ENCODE measurements at regions not wholly inside any gene's neighbourhood (a gene's known extent, or its start where the extent isn't known, plus 50 kb on each side); places are given as distances from the start of the nearest gene placed in this dataset.

- Histone ChIP-seq H3K4me1 (no peaks in the 10 kb centered on the region), H3K27me3 (ENCODE audit: low read depth) (no peaks in the 10 kb centered on the region), H3K36me3 (no peaks in the 10 kb centered on the region), H3K4me3 (no peak overlapping the region), H3K9me3 (no peaks in the 10 kb centered on the region), H3K27ac (no peak overlapping the region)
- intact Hi-C loops (cut with DNase I): no loop called here
- ATAC-seq (no peak), DNase-seq (no peak)
- TF ChIP-seq CTCF (IDR thresholded peaks at IDR 0.05): no peak
These were observed 1778.8 kb upstream of the CDH6 start for GRCh38 chr5:29414681-29415080.

GRCh38 chr5:29412979-29413378 is 1780.5 kb upstream of the CDH6 start:
- no peaks in the 10 kb centered on the region for H3K9me3 ChIP-seq
- DNase-seq: no peak
- no peak overlapping the region for H3K27ac ChIP-seq
- no peaks in the 10 kb centered on the region for H3K36me3 ChIP-seq
- no peak for ATAC-seq
- no peaks in the 10 kb centered on the region for H3K4me1 ChIP-seq
- intact Hi-C loops (cut with DNase I): no loop called here
- H3K27me3 ChIP-seq (ENCODE audit: low read depth): no peaks in the 10 kb centered on the region
- TF ChIP-seq CTCF (IDR thresholded peaks at IDR 0.05): no peak
- no peak overlapping the region for H3K4me3 ChIP-seq

GRCh38 chr5:29402270-29402669 is 1791.2 kb upstream of the CDH6 start:
- intact Hi-C loops (cut with DNase I): no loop called here
- no peaks in the 10 kb centered on the region for H3K4me1 ChIP-seq
- no peaks in the 10 kb centered on the region for H3K27me3 ChIP-seq (ENCODE audit: low read depth)
- no peak for TF ChIP-seq CTCF (IDR thresholded peaks at IDR 0.05)
- H3K9me3 ChIP-seq: peaks cover 7% of the 10 kb centered on the region
- no peaks in the 10 kb centered on the region for H3K36me3 ChIP-seq
- H3K4me3 ChIP-seq: no peak overlapping the region
- no peak overlapping the region for H3K27ac ChIP-seq
- no peak for ATAC-seq
- no peak for DNase-seq

GRCh38 chr5:29389993-29390392 is 1803.5 kb upstream of the CDH6 start:
- Histone ChIP-seq H3K4me3 (no peak overlapping the region), H3K27ac (no peak overlapping the region), H3K27me3 (ENCODE audit: low read depth) (no peaks in the 10 kb centered on the region), H3K36me3 (no peaks in the 10 kb centered on the region), H3K9me3 (no peaks in the 10 kb centered on the region), H3K4me1 (no peaks in the 10 kb centered on the region)
- intact Hi-C loops (cut with DNase I): no loop called here
- ATAC-seq (no peak), DNase-seq (no peak)
- no peak for TF ChIP-seq CTCF (IDR thresholded peaks at IDR 0.05)

GRCh38 chr5:29387384-29387783 is 1806.1 kb upstream of the CDH6 start:
- Histone ChIP-seq H3K4me3 (no peak overlapping the region), H3K27ac (no peak overlapping the region), H3K9me3 (no peaks in the 10 kb centered on the region), H3K27me3 (ENCODE audit: low read depth) (no peaks in the 10 kb centered on the region), H3K36me3 (no peaks in the 10 kb centered on the region), H3K4me1 (no peaks in the 10 kb centered on the region)
- ATAC-seq (no peak), DNase-seq (no peak)
- intact Hi-C loops (cut with DNase I): no loop called here
- no peak for TF ChIP-seq CTCF (IDR thresholded peaks at IDR 0.05)

- Histone ChIP-seq H3K27ac (no peak overlapping the region), H3K9me3 (no peaks in the 10 kb centered on the region), H3K4me1 (no peaks in the 10 kb centered on the region), H3K36me3 (no peaks in the 10 kb centered on the region), H3K4me3 (no peak overlapping the region), H3K27me3 (ENCODE audit: low read depth) (no peaks in the 10 kb centered on the region)
- DNase-seq: no peak
- no peak for ATAC-seq
- no peak for TF ChIP-seq CTCF (IDR thresholded peaks at IDR 0.05)
- intact Hi-C loops (cut with DNase I): no loop called here
These were observed 1810.7 kb upstream of the CDH6 start for GRCh38 chr5:29382780-29383179.
